NCI-H1092 treated with DMSO at 0.1 percent for 48 hours (cell line): ENCODE measurements at regions not wholly inside any gene's neighbourhood (a gene's known extent, or its start where the extent isn't known, plus 50 kb on each side); places are given as distances from the start of the nearest gene placed in this dataset.

ENCODE experiments used
- DNase-seq: peaks from one replicate; lab custom pipeline; 2025; lab: John Stamatoyannopoulos, UW

GRCh38 chr16:86408685-86409084, 101.6 kb upstream of the FOXF1 start:
- DNase-seq: no peak

- DNase-seq: no peak
Measured at GRCh38 chr16:86410081-86410480, 100.2 kb upstream of the FOXF1 start.

GRCh38 chr16:86410529-86410928, 99.8 kb upstream of the FOXF1 start:
- DNase-seq: no peak

- DNase-seq: no peak
Measured at GRCh38 chr16:86411897-86412296, 98.4 kb upstream of the FOXF1 start.

- DNase-seq: no peak
Measured at GRCh38 chr16:86414991-86415740, 95.2 kb upstream of the FOXF1 start.

GRCh38 chr16:86418981-86419380, 91.3 kb upstream of the FOXF1 start:
- no peak for DNase-seq

GRCh38 chr16:86419518-86419917, 90.8 kb upstream of the FOXF1 start:
- no peak for DNase-seq

GRCh38 chr16:86421995-86422394, 88.3 kb upstream of the FOXF1 start:
- DNase-seq: no peak

- no peak for DNase-seq
Measured at GRCh38 chr16:86424398-86424797, 85.9 kb upstream of the FOXF1 start.

GRCh38 chr16:86424985-86425384, 85.3 kb upstream of the FOXF1 start:
- DNase-seq: no peak

GRCh38 chr16:86426063-86426642, 84.2 kb upstream of the FOXF1 start:
- DNase-seq: no peak

- DNase-seq: no peak
Measured at GRCh38 chr16:86427433-86427851, 82.9 kb upstream of the FOXF1 start.

- DNase-seq: no peak
Measured at GRCh38 chr16:86428729-86429517, 81.4 kb upstream of the FOXF1 start.

GRCh38 chr16:86429663-86430062, 80.7 kb upstream of the FOXF1 start:
- no peak for DNase-seq

GRCh38 chr16:86430814-86431213, 79.5 kb upstream of the FOXF1 start:
- DNase-seq: no peak

GRCh38 chr16:86431540-86431939, 78.8 kb upstream of the FOXF1 start:
- DNase-seq: no peak

GRCh38 chr16:86432048-86432447, 78.3 kb upstream of the FOXF1 start:
- no peak for DNase-seq

GRCh38 chr16:86432691-86433090, 77.6 kb upstream of the FOXF1 start:
- no peak for DNase-seq

GRCh38 chr16:86436466-86437185, 73.7 kb upstream of the FOXF1 start:
- DNase-seq: no peak

GRCh38 chr16:86437348-86437747, 73.0 kb upstream of the FOXF1 start:
- DNase-seq: no peak

GRCh38 chr16:86442703-86443102, 67.6 kb upstream of the FOXF1 start:
- DNase-seq: no peak

GRCh38 chr16:86443508-86444147, 66.7 kb upstream of the FOXF1 start:
- DNase-seq: no peak
